ENCODE measurements at regions not wholly inside any gene's neighbourhood (a gene's known extent, or its start where the extent isn't known, plus 50 kb on each side); places are given as distances from the start of the nearest gene placed in this dataset.

DNA sequence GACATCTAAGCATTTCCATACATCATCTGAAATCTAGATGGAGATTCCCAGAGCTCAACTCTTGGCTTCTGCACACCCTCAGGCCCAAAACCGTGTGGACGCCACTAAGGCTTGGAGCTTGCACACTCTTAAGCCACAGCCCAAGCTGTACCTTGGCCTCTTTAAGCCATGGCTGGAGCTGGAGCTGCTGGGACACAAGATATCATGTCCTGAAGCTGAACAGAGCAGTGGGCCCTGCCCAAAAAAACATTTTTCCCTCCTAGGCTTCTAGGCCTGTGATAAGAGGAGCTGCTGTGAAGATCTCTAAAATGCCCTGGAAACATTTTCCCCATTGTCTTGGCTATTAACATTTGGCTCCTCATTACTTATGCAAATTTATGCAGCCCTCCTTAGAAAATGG is 188.7 kb upstream of the MBNL1 start:
- H3K4me2 ChIP-seq (ENCODE audit: insufficient read depth, low read length): no peak overlapping the region
- H3K79me2 ChIP-seq (ENCODE audit: insufficient read depth, low read length): no peaks in the 10 kb centered on the region
- H3K4me1 ChIP-seq (ENCODE audit: insufficient read depth, low read length): no peaks in the 10 kb centered on the region
- no peaks in the 10 kb centered on the region for H3K36me3 ChIP-seq (ENCODE audit: insufficient read depth, low read length)
- no peak for DNase-seq (ENCODE audit: insufficient read length, low spot score, missing footprints)
- H3K9me3 ChIP-seq (ENCODE audit: low read depth, low read length): no peaks in the 10 kb centered on the region
- no peaks in the 10 kb centered on the region for H4K20me1 ChIP-seq (ENCODE audit: insufficient read depth, low read length)
- H3K27ac ChIP-seq (ENCODE audit: low read depth, low read length): no peak overlapping the region
- H3K27me3 ChIP-seq (ENCODE audit: insufficient read depth, low read length): no peaks in the 10 kb centered on the region
- H3K4me3 ChIP-seq (ENCODE audit: insufficient read depth, low read length): no peak overlapping the region
- TF ChIP-seq, protein P1, sequence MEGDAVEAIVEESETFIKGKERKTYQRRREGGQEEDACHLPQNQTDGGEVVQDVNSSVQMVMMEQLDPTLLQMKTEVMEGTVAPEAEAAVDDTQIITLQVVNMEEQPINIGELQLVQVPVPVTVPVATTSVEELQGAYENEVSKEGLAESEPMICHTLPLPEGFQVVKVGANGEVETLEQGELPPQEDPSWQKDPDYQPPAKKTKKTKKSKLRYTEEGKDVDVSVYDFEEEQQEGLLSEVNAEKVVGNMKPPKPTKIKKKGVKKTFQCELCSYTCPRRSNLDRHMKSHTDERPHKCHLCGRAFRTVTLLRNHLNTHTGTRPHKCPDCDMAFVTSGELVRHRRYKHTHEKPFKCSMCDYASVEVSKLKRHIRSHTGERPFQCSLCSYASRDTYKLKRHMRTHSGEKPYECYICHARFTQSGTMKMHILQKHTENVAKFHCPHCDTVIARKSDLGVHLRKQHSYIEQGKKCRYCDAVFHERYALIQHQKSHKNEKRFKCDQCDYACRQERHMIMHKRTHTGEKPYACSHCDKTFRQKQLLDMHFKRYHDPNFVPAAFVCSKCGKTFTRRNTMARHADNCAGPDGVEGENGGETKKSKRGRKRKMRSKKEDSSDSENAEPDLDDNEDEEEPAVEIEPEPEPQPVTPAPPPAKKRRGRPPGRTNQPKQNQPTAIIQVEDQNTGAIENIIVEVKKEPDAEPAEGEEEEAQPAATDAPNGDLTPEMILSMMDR (IDR thresholded peaks at IDR 0.05; ENCODE audit: extremely low read depth, low read depth, low read length): no peak
- no peak overlapping the region for H2AFZ ChIP-seq (ENCODE audit: low read length)

DNA sequence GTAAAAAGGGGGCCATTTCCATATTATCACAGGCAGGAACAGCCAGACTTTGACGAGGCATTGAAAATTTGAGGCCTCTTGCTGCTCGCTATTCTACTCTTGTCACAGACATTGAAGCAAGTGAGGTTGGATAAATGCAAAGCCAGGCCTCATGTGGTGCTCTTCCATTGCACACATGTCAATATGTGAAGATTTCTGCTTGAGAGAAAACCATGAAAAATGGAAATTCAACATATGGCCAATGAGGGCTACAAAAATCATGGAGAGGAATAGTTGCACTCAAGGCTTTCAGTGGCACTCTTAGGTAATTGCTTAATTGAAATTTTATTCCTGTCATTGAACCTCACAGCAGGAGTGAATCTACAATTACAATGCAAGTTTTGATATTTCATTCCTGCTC is 185.6 kb upstream of the MBNL1 start:
- H4K20me1 ChIP-seq (ENCODE audit: insufficient read depth, low read length): no peaks in the 10 kb centered on the region
- DNase-seq (ENCODE audit: insufficient read length, low spot score, missing footprints): no peak
- H3K9me3 ChIP-seq (ENCODE audit: low read depth, low read length): no peaks in the 10 kb centered on the region
- no peaks in the 10 kb centered on the region for H3K4me1 ChIP-seq (ENCODE audit: insufficient read depth, low read length)
- TF ChIP-seq, protein P1 (IDR thresholded peaks at IDR 0.05; ENCODE audit: extremely low read depth, low read depth, low read length): no peak
- no peaks in the 10 kb centered on the region for H3K79me2 ChIP-seq (ENCODE audit: insufficient read depth, low read length)
- no peak overlapping the region for H3K4me2 ChIP-seq (ENCODE audit: insufficient read depth, low read length)
- no peak overlapping the region for H3K27ac ChIP-seq (ENCODE audit: low read depth, low read length)
- H3K36me3 ChIP-seq (ENCODE audit: insufficient read depth, low read length): no peaks in the 10 kb centered on the region
- H2AFZ ChIP-seq (ENCODE audit: low read length): peak overlapping the region; percentile 37
- no peak overlapping the region for H3K4me3 ChIP-seq (ENCODE audit: insufficient read depth, low read length)
- no peaks in the 10 kb centered on the region for H3K27me3 ChIP-seq (ENCODE audit: insufficient read depth, low read length)

DNA sequence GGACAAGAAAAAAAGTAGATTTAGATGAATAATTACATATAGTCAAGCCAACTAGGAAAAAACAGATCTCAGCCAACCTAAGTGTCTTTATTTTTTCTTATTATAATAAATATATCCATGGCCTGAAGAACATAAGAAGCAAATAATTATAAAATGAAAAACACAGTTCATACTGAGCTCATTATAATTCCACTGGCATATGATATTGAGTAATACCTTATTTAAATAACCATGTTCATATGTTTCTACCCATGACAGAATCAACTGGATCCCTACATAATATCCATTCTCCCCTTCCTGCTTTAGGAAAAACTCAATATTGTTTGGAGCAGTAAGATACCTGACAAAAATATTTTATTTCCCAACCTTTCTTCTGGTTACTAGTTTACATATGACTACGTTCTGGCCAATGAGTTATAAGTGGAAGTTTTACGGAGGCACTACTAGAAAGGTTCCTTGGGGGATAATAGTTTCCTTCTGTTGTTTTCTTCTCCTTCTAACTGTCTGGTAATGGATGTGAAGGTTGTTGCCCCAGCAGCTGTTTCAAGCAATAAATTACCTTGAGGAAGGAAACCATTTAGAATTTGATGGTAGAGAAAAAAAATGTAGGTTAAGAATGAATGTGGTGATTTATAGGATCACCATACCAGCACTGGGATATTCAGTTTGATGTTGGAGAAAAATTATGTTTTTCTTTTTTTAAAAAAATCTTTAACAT is 184.1 kb upstream of the MBNL1 start:
- Histone ChIP-seq H3K79me2 (ENCODE audit: insufficient read depth, low read length) (no peaks in the 10 kb centered on the region), H3K4me2 (ENCODE audit: insufficient read depth, low read length) (no peak overlapping the region), H3K9me3 (ENCODE audit: low read depth, low read length) (no peaks in the 10 kb centered on the region), H3K4me3 (ENCODE audit: insufficient read depth, low read length) (no peak overlapping the region), H3K4me1 (ENCODE audit: insufficient read depth, low read length) (no peaks in the 10 kb centered on the region), H3K27me3 (ENCODE audit: insufficient read depth, low read length) (no peaks in the 10 kb centered on the region), H2AFZ (ENCODE audit: low read length) (no peak overlapping the region), H3K36me3 (ENCODE audit: insufficient read depth, low read length) (no peaks in the 10 kb centered on the region), H3K27ac (ENCODE audit: low read depth, low read length) (no peak overlapping the region), H4K20me1 (ENCODE audit: insufficient read depth, low read length) (no peaks in the 10 kb centered on the region)
- TF ChIP-seq, protein P1 (IDR thresholded peaks at IDR 0.05; ENCODE audit: extremely low read depth, low read depth, low read length): no peak
- DNase-seq (ENCODE audit: insufficient read length, low spot score, missing footprints): no peak

DNA sequence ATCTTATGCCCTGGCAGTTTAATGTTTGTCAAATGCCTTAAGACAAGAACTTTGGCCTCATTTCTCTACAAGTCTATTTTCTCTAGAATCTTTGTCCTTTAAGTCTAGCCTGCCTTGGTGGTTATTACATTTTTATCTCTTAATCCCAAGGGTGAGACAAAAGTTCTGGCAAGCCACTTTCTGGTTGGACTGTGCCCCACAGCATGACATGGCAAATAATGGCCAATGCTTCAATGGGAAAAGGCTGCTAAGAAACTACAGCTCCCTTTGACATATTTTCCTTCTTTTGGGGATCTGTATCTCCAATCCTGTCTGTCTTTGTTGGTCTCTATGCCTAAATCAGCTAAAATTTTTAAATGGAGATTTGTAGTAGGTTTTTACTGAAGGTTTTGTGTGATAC is 181.6 kb upstream of the MBNL1 start:
- no peaks in the 10 kb centered on the region for H4K20me1 ChIP-seq (ENCODE audit: insufficient read depth, low read length)
- H2AFZ ChIP-seq (ENCODE audit: low read length): peak overlapping the region; percentile 32
- no peaks in the 10 kb centered on the region for H3K36me3 ChIP-seq (ENCODE audit: insufficient read depth, low read length)
- no peaks in the 10 kb centered on the region for H3K79me2 ChIP-seq (ENCODE audit: insufficient read depth, low read length)
- TF ChIP-seq, protein P1 (IDR thresholded peaks at IDR 0.05; ENCODE audit: extremely low read depth, low read depth, low read length): no peak
- H3K9me3 ChIP-seq (ENCODE audit: low read depth, low read length): no peaks in the 10 kb centered on the region
- no peak overlapping the region for H3K27ac ChIP-seq (ENCODE audit: low read depth, low read length)
- H3K4me1 ChIP-seq (ENCODE audit: insufficient read depth, low read length): no peaks in the 10 kb centered on the region
- H3K4me3 ChIP-seq (ENCODE audit: insufficient read depth, low read length): no peak overlapping the region
- no peak for DNase-seq (ENCODE audit: insufficient read length, low spot score, missing footprints)
- H3K27me3 ChIP-seq (ENCODE audit: insufficient read depth, low read length): no peaks in the 10 kb centered on the region
- H3K4me2 ChIP-seq (ENCODE audit: insufficient read depth, low read length): no peak overlapping the region
